Tibial nerve (tissue), 3 donors: ENCODE measurements at regions not wholly inside any gene's neighbourhood (a gene's known extent, or its start where the extent isn't known, plus 50 kb on each side); places are given as distances from the start of the nearest gene placed in this dataset.

Experiments used
- POLR2A ChIP-seq, 2 donors: fragments of 450-650 bp; IDR thresholded peaks; one replicate each; pipeline ENCODE4 v1.6.1; 2017; ENCODE audit warnings: antibody characterized with exemption in 2 of 2, mild to moderate bottlenecking in 2 of 2, moderate library complexity in 2 of 2
- TF ChIP-seq, protein P1 (sequence below), 5 experiments: fragments of 200-600 bp in 3 of 5; fragments of 450-650 bp in 2 of 5; sonication (generic) in 3 of 5; IDR thresholded peaks; one replicate each; pipeline ENCODE4 v1.5.1; 2016 to 2019; ENCODE audit warnings: antibody characterized with exemption in 5 of 5, mild to moderate bottlenecking in 3 of 5, moderate library complexity in 2 of 5

DNA sequence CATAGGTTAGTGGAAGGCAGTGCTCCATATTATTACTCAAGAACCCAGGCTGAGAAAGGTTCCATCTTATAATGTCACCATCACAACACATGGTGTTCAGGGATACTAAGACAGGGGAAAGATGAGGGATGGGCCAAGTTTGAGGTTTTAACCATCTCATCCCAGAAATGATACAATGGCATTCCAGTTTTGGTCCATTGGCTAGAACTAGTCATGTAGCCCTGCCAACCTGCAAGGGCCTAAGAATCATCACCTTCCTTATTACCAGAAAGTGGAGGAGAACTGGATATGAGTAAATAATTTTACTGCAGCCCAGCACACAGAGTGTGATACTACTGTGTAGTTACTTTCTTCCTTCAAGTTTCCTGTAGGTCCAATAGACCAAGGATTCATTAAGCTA, 144.5 kb upstream of the ABCA1 start:
- TF ChIP-seq, protein P1, sequence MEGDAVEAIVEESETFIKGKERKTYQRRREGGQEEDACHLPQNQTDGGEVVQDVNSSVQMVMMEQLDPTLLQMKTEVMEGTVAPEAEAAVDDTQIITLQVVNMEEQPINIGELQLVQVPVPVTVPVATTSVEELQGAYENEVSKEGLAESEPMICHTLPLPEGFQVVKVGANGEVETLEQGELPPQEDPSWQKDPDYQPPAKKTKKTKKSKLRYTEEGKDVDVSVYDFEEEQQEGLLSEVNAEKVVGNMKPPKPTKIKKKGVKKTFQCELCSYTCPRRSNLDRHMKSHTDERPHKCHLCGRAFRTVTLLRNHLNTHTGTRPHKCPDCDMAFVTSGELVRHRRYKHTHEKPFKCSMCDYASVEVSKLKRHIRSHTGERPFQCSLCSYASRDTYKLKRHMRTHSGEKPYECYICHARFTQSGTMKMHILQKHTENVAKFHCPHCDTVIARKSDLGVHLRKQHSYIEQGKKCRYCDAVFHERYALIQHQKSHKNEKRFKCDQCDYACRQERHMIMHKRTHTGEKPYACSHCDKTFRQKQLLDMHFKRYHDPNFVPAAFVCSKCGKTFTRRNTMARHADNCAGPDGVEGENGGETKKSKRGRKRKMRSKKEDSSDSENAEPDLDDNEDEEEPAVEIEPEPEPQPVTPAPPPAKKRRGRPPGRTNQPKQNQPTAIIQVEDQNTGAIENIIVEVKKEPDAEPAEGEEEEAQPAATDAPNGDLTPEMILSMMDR (IDR thresholded peaks at IDR 0.05): no peak
- no peak for TF ChIP-seq POLR2A (IDR thresholded peaks at IDR 0.05)
